ENCODE measurements at regions not wholly inside any gene's neighbourhood (a gene's known extent, or its start where the extent isn't known, plus 50 kb on each side); places are given as distances from the start of the nearest gene placed in this dataset.

- Histone ChIP-seq H3K27ac (no peak overlapping the region), H3K4me1 (no peaks in the 10 kb centered on the region), H3K4me3 (no peak overlapping the region), H3K36me3 (no peaks in the 10 kb centered on the region), H3K27me3 (no peaks in the 10 kb centered on the region), H3K9me3 (peaks cover 0 to 3% (median 0%) of the 10 kb centered on the region in 3 donors)
- no peak for TF ChIP-seq CTCF (IDR thresholded peaks at IDR 0.05)
- intact Hi-C loops (cut with DNase I; ENCODE audit: low total_unique reads): no loop called here
- no peak for DNase-seq
Observed at GRCh38 chr1:233530665-233531386, 83.1 kb upstream of the KCNK1 start.

- H3K4me3 ChIP-seq: no peak overlapping the region
- no peaks in the 10 kb centered on the region for H3K27me3 ChIP-seq
- no peak overlapping the region for H3K27ac ChIP-seq
- no peaks in the 10 kb centered on the region for H3K9me3 ChIP-seq
- no peaks in the 10 kb centered on the region for H3K36me3 ChIP-seq
- intact Hi-C loops (cut with DNase I; ENCODE audit: low total_unique reads): no loop called here
- DNase-seq: no peak
- TF ChIP-seq CTCF (IDR thresholded peaks at IDR 0.05): no peak
- no peaks in the 10 kb centered on the region for H3K4me1 ChIP-seq
Observed at GRCh38 chr1:233540816-233541215, 73.1 kb upstream of the KCNK1 start.

GRCh38 chr1:233543338-233544255 is 70.3 kb upstream of the KCNK1 start:
- DNase-seq: no peak
- intact Hi-C loops (cut with DNase I; ENCODE audit: low total_unique reads): no loop called here
- no peak for TF ChIP-seq CTCF (IDR thresholded peaks at IDR 0.05)
- Histone ChIP-seq H3K4me3 (no peak overlapping the region), H3K27ac (no peak overlapping the region), H3K27me3 (no peaks in the 10 kb centered on the region), H3K36me3 (no peaks in the 10 kb centered on the region), H3K4me1 (no peaks in the 10 kb centered on the region), H3K9me3 (no peaks in the 10 kb centered on the region)

GRCh38 chr1:233544304-233544703 is 69.6 kb upstream of the KCNK1 start:
- no peak for TF ChIP-seq CTCF (IDR thresholded peaks at IDR 0.05)
- Histone ChIP-seq H3K9me3 (no peaks in the 10 kb centered on the region), H3K27me3 (no peaks in the 10 kb centered on the region), H3K36me3 (no peaks in the 10 kb centered on the region), H3K4me1 (no peaks in the 10 kb centered on the region), H3K4me3 (no peak overlapping the region), H3K27ac (no peak overlapping the region)
- no peak for DNase-seq
- intact Hi-C loops (cut with DNase I; ENCODE audit: low total_unique reads): no loop called here

- Histone ChIP-seq H3K9me3 (no peaks in the 10 kb centered on the region), H3K27ac (no peak overlapping the region), H3K4me1 (no peaks in the 10 kb centered on the region), H3K27me3 (no peaks in the 10 kb centered on the region), H3K4me3 (no peak overlapping the region), H3K36me3 (no peaks in the 10 kb centered on the region)
- TF ChIP-seq CTCF (IDR thresholded peaks at IDR 0.05): no peak
- no peak for DNase-seq
- intact Hi-C loops (cut with DNase I; ENCODE audit: low total_unique reads): no loop called here
Observed at GRCh38 chr1:233547726-233548125, 66.2 kb upstream of the KCNK1 start.
